GM10248 (cell line): ENCODE measurements at regions not wholly inside any gene's neighbourhood (a gene's known extent, or its start where the extent isn't known, plus 50 kb on each side); places are given as distances from the start of the nearest gene placed in this dataset.

Source experiments
- CTCF ChIA-PET: fragments of 300-600 bp; sonication (Branson Sonifier 250); formaldehyde crosslinking; extraction: SDS; loops from one replicate; lab custom pipeline; 2021; ENCODE audit warnings: antibody characterized with exemption; lab: Yijun Ruan, JAX
- POLR2A ChIA-PET: fragments of 350-650 bp; sonication (Branson Sonifier 250); formaldehyde crosslinking; extraction: SDS; loops from one replicate; lab custom pipeline; 2020; ENCODE audit warnings: antibody characterized with exemption; lab: Yijun Ruan, JAX
- DNase-seq: peaks from one replicate; pipeline ENCODE4 v3.0.0; 2012; ENCODE audit errors: extremely low spot score
- CTCF ChIP-seq: IDR thresholded peaks from 2 replicates; pipeline ENCODE4 v1.5.1; 2012; ENCODE audit warnings: mild to moderate bottlenecking, low read depth; ENCODE audit errors: extremely low read depth, missing control alignments, control extremely low read depth

GRCh38 chr17:33515974-33516373 lies 222.9 kb upstream of the ASIC2 start:
- no peak for DNase-seq
- ChIA-PET POLR2A (no interaction called here), CTCF (no interaction called here)
- TF ChIP-seq CTCF: no peak

GRCh38 chr17:33516645-33517044 lies 223.6 kb upstream of the ASIC2 start:
- ChIA-PET CTCF (no interaction called here), POLR2A (no interaction called here)
- TF ChIP-seq CTCF: no peak
- no peak for DNase-seq

- no peak for TF ChIP-seq CTCF
- CTCF ChIA-PET: interaction anchor here (1.0 to 5.0 kb wide), 4 partner anchors 8 to 157 kb away, joined by 3 to 44 read pairs (median 14); no protein-coding TSS in a partner anchor
Measured at GRCh38 chr17:33517746-33518145, 224.7 kb upstream of the ASIC2 start.

GRCh38 chr17:33519692-33520091 lies 226.6 kb upstream of the ASIC2 start:
- DNase-seq: no peak
- TF ChIP-seq CTCF: no peak
- ChIA-PET CTCF (interaction anchor here (0.8 to 5.0 kb wide), 12 partner anchors 8 to 231 kb away, joined by 3 to 44 read pairs (median 4); no protein-coding TSS in a partner anchor), POLR2A (no interaction called here)

More at GRCh38 chr17:33517746-33518145, 224.7 kb upstream of the ASIC2 start:
- no peak for DNase-seq
- POLR2A ChIA-PET: no interaction called here

- DNase-seq: peak; percentile 73
- peak; percentile 62 for TF ChIP-seq CTCF
- CTCF ChIA-PET: interaction anchor here (0.7 to 5.0 kb wide), 15 partner anchors 9 to 230 kb away, joined by 3 to 44 read pairs (median 4); no protein-coding TSS in a partner anchor
- POLR2A ChIA-PET: no interaction called here
Measured at GRCh38 chr17:33520426-33521330, 227.6 kb upstream of the ASIC2 start.

- CTCF ChIA-PET: interaction anchor here (0.8 to 5.0 kb wide), 6 partner anchors 8 to 229 kb away, joined by 3 to 44 read pairs (median 4); no protein-coding TSS in a partner anchor
- POLR2A ChIA-PET: no interaction called here
- no peak for DNase-seq
- peak; percentile 8 for TF ChIP-seq CTCF
Measured at GRCh38 chr17:33521784-33522183, 228.7 kb upstream of the ASIC2 start.
